Immature natural killer cell (primary cell): ENCODE measurements at regions not wholly inside any gene's neighbourhood (a gene's known extent, or its start where the extent isn't known, plus 50 kb on each side); places are given as distances from the start of the nearest gene placed in this dataset.
"Not testable (repeated sequence)": the region's sequence is repeated elsewhere in the genome, so short reads cannot be mapped to it uniquely, and the experiment has no call there.

Experiments used
- DNase-seq, 3 donors: peaks; one replicate each; pipeline ENCODE4 v3.0.0; 2022; ENCODE audit warnings: mixed read lengths in 1 of 3
- H3K27ac Mint-ChIP-seq, 6 donors: one replicate each; pipeline ENCODE4 v1.8.0; 2020; ENCODE audit warnings: mixed read lengths in 6 of 6, mild to moderate bottlenecking in 5 of 6, inconsistent platforms in 4 of 6, moderate library complexity in 3 of 6
- H3K27me3 Mint-ChIP-seq, 3 donors: one replicate each; pipeline ENCODE4 v1.8.0; 2020 to 2021; ENCODE audit warnings: low read depth in 3 of 3, mild to moderate bottlenecking in 3 of 3, mixed read lengths in 3 of 3, moderate library complexity in 3 of 3, inconsistent platforms in 1 of 3
- H3K36me3 Mint-ChIP-seq, 3 donors: one replicate each; pipeline ENCODE4 v1.8.0; 2020; ENCODE audit warnings: mixed read lengths in 3 of 3, inconsistent platforms in 2 of 3, mild to moderate bottlenecking in 2 of 3
- H3K4me1 Mint-ChIP-seq, 2 donors: one replicate each; pipeline ENCODE4 v1.8.0; 2020; ENCODE audit warnings: inconsistent platforms in 2 of 2, mild to moderate bottlenecking in 2 of 2, mixed read lengths in 2 of 2, moderate library complexity in 1 of 2
- H3K4me3 Mint-ChIP-seq, 5 donors: one replicate each; pipeline ENCODE4 v1.8.0; 2020; ENCODE audit warnings: mild to moderate bottlenecking in 5 of 5, mixed read lengths in 5 of 5, inconsistent platforms in 3 of 5, moderate library complexity in 3 of 5
- H3K9me3 Mint-ChIP-seq, 6 donors: one replicate each; pipeline ENCODE4 v1.8.0; 2020; ENCODE audit warnings: mild to moderate bottlenecking in 6 of 6, mixed read lengths in 6 of 6, inconsistent platforms in 4 of 6, moderate library complexity in 3 of 6

DNA sequence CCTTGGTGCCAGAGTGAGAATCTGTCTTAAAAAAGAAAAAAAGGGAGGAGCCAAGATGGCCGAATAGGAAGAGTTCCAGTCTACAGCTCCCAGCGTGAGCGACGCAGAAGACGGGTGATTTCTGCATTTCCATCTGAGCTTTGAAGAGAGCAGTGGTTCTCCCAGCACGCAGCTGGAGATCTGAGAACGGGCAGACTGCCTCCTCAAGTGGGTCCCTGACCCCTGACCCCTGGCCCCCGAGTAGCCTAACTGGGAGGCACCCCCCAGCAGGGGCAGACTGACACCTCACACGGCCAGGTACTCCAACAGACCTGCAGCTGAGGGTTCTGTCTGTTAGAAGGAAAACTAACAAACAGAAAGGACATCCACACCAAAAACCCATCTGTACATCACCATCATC lies 937.9 kb upstream of the ZNF722 start:
- not testable (repeated sequence) for H3K4me1 Mint-ChIP-seq, H3K36me3 Mint-ChIP-seq, H3K4me3 Mint-ChIP-seq, DNase-seq, H3K27ac Mint-ChIP-seq, H3K27me3 Mint-ChIP-seq
- peaks cover 6 to 43% (median 18%) of the 10 kb centered on the region in 6 donors for H3K9me3 Mint-ChIP-seq

DNA sequence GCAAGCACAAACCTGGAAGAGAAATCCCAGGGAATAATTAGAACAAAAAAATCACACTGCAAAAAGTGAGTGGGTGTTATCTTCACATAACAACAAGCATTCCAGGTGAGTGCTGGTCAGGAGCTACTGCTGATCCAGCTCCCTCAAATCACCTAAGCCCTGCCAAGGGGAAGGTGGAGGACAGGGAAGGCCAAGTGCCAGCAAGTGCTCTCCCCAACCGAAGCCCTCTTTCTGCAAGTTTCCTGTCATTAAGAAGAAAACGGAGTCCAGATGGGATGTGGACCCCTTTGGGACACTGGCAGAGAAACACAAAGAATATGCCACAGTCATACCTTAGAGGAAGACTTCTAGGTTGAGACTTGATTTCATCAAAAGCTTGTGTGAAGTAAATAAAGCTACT lies 933.0 kb upstream of the ZNF722 start:
- Mint-ChIP-seq H3K36me3 (peaks cover 0 to 5% (median 5%) of the 10 kb centered on the region in 3 donors), H3K4me3 (no peak overlapping the region), H3K4me1 (no peaks in the 10 kb centered on the region), H3K27me3 (no peaks in the 10 kb centered on the region), H3K9me3 (peaks cover 17 to 37% (median 32%) of the 10 kb centered on the region in 6 donors), H3K27ac (no peak overlapping the region)
- DNase-seq = no peak

- peaks cover 17 to 42% (median 37%) of the 10 kb centered on the region in 6 donors for H3K9me3 Mint-ChIP-seq
- DNase-seq, H3K27me3 Mint-ChIP-seq, H3K36me3 Mint-ChIP-seq, H3K4me3 Mint-ChIP-seq, H3K4me1 Mint-ChIP-seq, H3K27ac Mint-ChIP-seq: not testable (repeated sequence)
Observed at GRCh38 chr7:63066235-63066634, 932.4 kb upstream of the ZNF722 start.

DNA sequence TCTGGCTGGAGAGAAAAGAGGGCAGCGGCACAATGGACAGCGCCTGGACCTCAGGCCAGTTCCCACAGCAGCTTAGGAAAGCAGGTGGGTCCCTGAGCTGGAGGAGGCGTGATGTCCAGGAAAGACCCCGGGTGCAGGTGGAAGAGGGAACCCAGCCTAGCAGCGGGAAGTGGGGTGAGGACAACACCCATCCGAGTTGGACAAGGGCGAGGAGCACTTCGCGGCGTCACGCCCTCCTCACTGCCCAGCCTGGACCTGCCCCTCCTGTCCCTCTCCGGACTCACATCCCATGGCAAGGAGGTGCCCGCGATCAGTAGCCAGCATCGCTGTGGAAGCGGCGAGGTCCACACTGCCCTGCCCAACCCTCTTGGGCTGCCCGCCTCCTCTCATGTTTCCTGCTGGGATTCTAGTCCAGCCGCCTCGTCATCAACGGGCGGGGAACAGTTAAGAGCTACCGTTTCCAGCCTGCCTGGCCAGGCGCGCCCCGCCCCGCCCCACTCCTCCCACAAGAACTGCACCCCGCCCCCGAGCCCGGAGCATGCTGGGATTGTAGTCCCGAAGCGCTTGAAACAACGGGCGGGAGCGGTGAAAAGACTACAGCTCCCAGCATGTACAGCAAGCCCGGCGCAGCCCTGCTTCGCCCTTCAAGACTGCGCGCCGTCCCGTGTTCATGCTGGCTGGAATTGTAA lies 930.6 kb upstream of the ZNF722 start:
- no peak for DNase-seq
- no peaks in the 10 kb centered on the region for H3K4me1 Mint-ChIP-seq
- no peak overlapping the region for H3K4me3 Mint-ChIP-seq
- no peaks in the 10 kb centered on the region for H3K27me3 Mint-ChIP-seq
- peaks cover 16 to 49% (median 42%) of the 10 kb centered on the region in 6 donors for H3K9me3 Mint-ChIP-seq
- no peak overlapping the region for H3K27ac Mint-ChIP-seq
- peaks cover 0 to 5% (median 5%) of the 10 kb centered on the region in 3 donors for H3K36me3 Mint-ChIP-seq

GRCh38 chr7:63070696-63071095 lies 928.0 kb upstream of the ZNF722 start:
- Mint-ChIP-seq H3K36me3 (peaks cover 5 to 8% (median 5%) of the 10 kb centered on the region in 3 donors), H3K4me3 (no peak overlapping the region), H3K27me3 (peaks cover 0 to 1% (median 0%) of the 10 kb centered on the region in 3 donors), H3K9me3 (peaks cover 18 to 67% (median 52%) of the 10 kb centered on the region in 6 donors), H3K27ac (no peak overlapping the region), H3K4me1 (no peaks in the 10 kb centered on the region)
- no peak for DNase-seq

DNA sequence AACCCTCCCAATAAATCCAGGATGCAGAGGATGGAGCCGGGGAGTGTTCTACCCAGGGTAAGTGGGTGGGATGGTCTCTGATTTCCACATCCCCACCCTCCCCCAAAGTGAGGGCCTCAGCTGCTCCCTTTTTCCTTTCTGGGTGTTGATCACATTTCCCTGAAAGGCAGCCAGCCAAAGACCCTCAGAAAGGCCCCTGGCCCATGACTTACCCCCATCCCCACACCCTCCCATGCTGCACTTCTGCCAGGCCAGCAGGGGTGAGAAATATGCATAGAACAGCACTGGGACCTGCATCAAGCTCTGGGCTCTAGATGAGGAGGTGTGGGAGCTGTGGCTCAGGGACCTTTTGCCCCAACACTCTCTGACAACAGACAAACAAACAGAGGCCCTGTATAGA lies 927.3 kb upstream of the ZNF722 start:
- Mint-ChIP-seq H3K36me3 (peaks cover 5 to 8% (median 5%) of the 10 kb centered on the region in 3 donors), H3K27ac (no peak overlapping the region), H3K9me3 (peaks cover 17 to 66% (median 48%) of the 10 kb centered on the region in 6 donors), H3K4me1 (no peaks in the 10 kb centered on the region), H3K27me3 (peaks cover 0 to 1% (median 0%) of the 10 kb centered on the region in 3 donors), H3K4me3 (no peak overlapping the region)
- no peak for DNase-seq

- Mint-ChIP-seq H3K36me3 (peaks cover 5 to 8% (median 5%) of the 10 kb centered on the region in 3 donors), H3K4me1 (no peaks in the 10 kb centered on the region), H3K9me3 (peaks cover 22 to 61% (median 49%) of the 10 kb centered on the region in 6 donors), H3K4me3 (no peak overlapping the region), H3K27ac (no peak overlapping the region), H3K27me3 (peaks cover 0 to 1% (median 0%) of the 10 kb centered on the region in 3 donors)
- DNase-seq = no peak
Observed at GRCh38 chr7:63071920-63072319, 926.7 kb upstream of the ZNF722 start.

GRCh38 chr7:63072806-63073205 lies 925.8 kb upstream of the ZNF722 start:
- no peak for DNase-seq
- Mint-ChIP-seq H3K36me3 (peaks cover 5 to 8% (median 5%) of the 10 kb centered on the region in 3 donors), H3K27me3 (peaks cover 0 to 1% (median 0%) of the 10 kb centered on the region in 3 donors), H3K9me3 (peaks cover 22 to 56% (median 48%) of the 10 kb centered on the region in 6 donors), H3K4me1 (no peaks in the 10 kb centered on the region), H3K27ac (no peak overlapping the region), H3K4me3 (no peak overlapping the region)

GRCh38 chr7:63073286-63073685 lies 925.4 kb upstream of the ZNF722 start:
- Mint-ChIP-seq H3K4me3 (no peak overlapping the region), H3K4me1 (no peaks in the 10 kb centered on the region), H3K36me3 (peaks cover 5 to 8% (median 5%) of the 10 kb centered on the region in 3 donors), H3K9me3 (peaks cover 23 to 60% (median 48%) of the 10 kb centered on the region in 6 donors), H3K27me3 (peaks cover 0 to 1% (median 0%) of the 10 kb centered on the region in 3 donors), H3K27ac (no peak overlapping the region)
- no peak for DNase-seq

DNA sequence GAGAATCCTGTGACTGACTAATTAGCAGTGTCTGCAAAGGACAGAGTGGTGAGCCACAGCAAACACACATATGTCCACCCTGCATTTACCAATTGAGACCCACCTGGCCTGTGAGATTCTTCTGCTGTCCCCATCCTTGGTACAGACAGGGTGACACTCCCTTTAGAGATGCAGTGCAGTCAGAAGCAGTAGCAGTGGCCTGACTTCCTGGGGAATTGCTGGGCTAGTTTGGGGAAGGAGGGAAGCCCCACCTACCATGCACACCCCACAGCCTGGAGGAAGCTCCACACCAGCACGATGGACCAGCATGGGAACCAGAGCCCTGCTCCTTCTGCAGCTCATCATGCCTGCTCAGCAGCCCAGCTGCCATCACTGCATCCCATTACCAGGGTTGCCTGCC lies 924.9 kb upstream of the ZNF722 start:
- DNase-seq = no peak
- Mint-ChIP-seq H3K4me3 (no peak overlapping the region), H3K27ac (no peak overlapping the region), H3K4me1 (no peaks in the 10 kb centered on the region), H3K36me3 (peaks cover 3 to 5% (median 5%) of the 10 kb centered on the region in 3 donors), H3K9me3 (peaks cover 23 to 58% (median 47%) of the 10 kb centered on the region in 6 donors), H3K27me3 (peaks cover 0 to 1% (median 0%) of the 10 kb centered on the region in 3 donors)

- Mint-ChIP-seq H3K4me3 (no peak overlapping the region), H3K27me3 (peaks cover 0 to 1% (median 0%) of the 10 kb centered on the region in 3 donors), H3K4me1 (no peaks in the 10 kb centered on the region), H3K27ac (no peak overlapping the region), H3K36me3 (peaks cover 0 to 5% (median 3%) of the 10 kb centered on the region in 3 donors), H3K9me3 (peaks cover 13 to 70% (median 56%) of the 10 kb centered on the region in 6 donors)
- no peak for DNase-seq
Observed at GRCh38 chr7:63077841-63078240, 920.8 kb upstream of the ZNF722 start.

DNA sequence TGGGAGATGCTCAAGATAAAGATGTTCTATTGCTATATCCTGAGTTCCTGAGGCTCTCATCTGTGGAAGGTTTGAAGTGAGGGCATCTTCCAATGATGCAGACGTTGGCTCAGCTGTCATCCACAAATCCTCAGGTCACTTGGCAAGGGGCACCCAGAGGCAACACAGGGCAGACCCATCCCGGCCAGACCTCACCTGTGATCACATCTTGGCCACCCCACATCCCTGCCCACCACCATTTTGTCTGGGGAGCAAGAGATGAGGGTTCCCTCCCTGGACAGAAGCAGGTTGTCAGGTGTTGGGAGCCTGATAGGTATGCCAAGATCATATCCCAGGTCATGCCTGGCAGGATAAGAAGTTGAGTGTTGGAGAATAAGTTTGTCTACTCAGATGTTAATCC lies 918.2 kb upstream of the ZNF722 start:
- no peaks in the 10 kb centered on the region for H3K4me1 Mint-ChIP-seq
- H3K36me3 Mint-ChIP-seq = peaks cover 0 to 3% (median 0%) of the 10 kb centered on the region in 3 donors
- no peak for DNase-seq

DNA sequence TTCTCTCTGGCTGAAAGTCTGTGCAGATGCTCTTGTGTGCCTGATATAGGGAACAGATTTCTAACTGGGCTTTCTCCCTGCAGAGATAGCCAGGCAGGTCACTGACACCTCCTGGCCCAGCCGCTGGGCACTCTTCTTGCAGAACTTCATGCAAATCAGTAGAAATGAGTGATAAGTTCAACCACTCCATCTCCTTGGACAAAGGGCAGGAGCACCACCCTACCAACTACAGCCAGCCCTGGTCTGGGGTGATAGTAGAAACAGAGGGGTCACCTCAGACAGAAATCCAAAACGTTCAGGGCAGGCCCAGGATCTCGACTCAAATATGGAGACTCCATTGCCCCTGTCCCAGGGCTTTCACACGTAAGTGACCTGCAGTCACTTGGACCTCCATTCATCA lies 917.8 kb upstream of the ZNF722 start:
- no peak overlapping the region for H3K27ac Mint-ChIP-seq
- no peak overlapping the region for H3K4me3 Mint-ChIP-seq
- DNase-seq = no peak
- H3K36me3 Mint-ChIP-seq = peaks cover 0 to 3% (median 0%) of the 10 kb centered on the region in 3 donors
- no peaks in the 10 kb centered on the region for H3K27me3 Mint-ChIP-seq
- no peaks in the 10 kb centered on the region for H3K4me1 Mint-ChIP-seq
- H3K9me3 Mint-ChIP-seq = peaks cover 17 to 73% (median 46%) of the 10 kb centered on the region in 6 donors

More for the DNA sequence above, 918.2 kb upstream of the ZNF722 start:
- Mint-ChIP-seq H3K27me3 (no peaks in the 10 kb centered on the region), H3K9me3 (peaks cover 17 to 72% (median 49%) of the 10 kb centered on the region in 6 donors), H3K27ac (no peak overlapping the region), H3K4me3 (no peak overlapping the region)

DNA sequence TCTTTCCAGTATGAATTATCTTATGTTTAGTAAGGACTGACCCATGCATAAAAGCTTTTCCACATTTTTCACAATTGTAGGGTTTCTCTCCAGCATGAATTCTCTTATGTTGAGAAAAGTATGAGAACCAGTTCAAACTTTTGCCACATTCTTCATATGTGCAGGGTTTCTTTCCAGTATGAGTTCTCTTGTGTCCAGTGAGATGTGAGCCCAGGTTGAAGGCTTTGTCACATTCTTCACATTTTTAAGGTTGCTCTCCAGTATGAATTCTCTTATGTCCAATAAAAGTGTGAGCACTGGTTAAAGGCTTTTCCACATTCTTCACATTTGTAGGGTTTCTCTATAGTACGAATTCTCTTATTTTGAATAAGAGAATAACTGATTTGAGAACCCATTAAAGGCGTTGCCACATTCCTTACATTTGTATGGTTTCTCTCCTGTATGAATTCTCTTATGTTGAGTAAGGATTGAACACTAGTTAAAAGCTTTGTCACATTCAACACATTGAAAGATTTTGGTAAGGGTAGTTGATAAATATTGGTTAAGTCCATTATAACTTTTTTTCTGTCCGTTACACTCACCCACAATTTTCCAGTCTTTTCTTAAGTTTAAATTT lies 911.0 kb upstream of the ZNF722 start:
- DNase-seq = no peak
- Mint-ChIP-seq H3K4me1 (no peaks in the 10 kb centered on the region), H3K27ac (no peak overlapping the region), H3K27me3 (peaks cover 0 to 2% (median 0%) of the 10 kb centered on the region in 3 donors), H3K36me3 (peaks cover 0 to 7% (median 3%) of the 10 kb centered on the region in 3 donors), H3K4me3 (no peak overlapping the region), H3K9me3 (peaks cover 36 to 91% (median 62%) of the 10 kb centered on the region in 6 donors)
